OCI-LY1 (cell line): ENCODE measurements at regions not wholly inside any gene's neighbourhood (a gene's known extent, or its start where the extent isn't known, plus 50 kb on each side); places are given as distances from the start of the nearest gene placed in this dataset.

Source experiments
- CTCF ChIP-seq: fragments of 200-600 bp; sonication (generic), shearing (Covaris generic); IDR thresholded peaks from 2 replicates; pipeline ENCODE4 v1.5.1; 2017; ENCODE audit warnings: mild to moderate bottlenecking, antibody characterized with exemption, low read length, moderate library complexity, mixed read lengths
- EZH2 ChIP-seq: fragments of 200-600 bp; sonication (generic), shearing (Covaris generic); IDR thresholded peaks from 2 replicates; pipeline ENCODE4 v1.8.0; 2017; ENCODE audit warnings: borderline replicate concordance, mixed run types, mild to moderate bottlenecking, antibody characterized with exemption, low read length, moderate library complexity, mixed read lengths

GRCh38 chr1:192513697-192514096 is 61.9 kb upstream of the RGS1 start:
- no peak for TF ChIP-seq CTCF
- TF ChIP-seq EZH2 = no peak
